H9 (cell line): ENCODE measurements at regions not wholly inside any gene's neighbourhood (a gene's known extent, or its start where the extent isn't known, plus 50 kb on each side); places are given as distances from the start of the nearest gene placed in this dataset.

Experiments used
- DNase-seq: peaks from one replicate; pipeline ENCODE4 v3.0.0-alpha.2; 2017
- H2AFZ ChIP-seq: one replicate; pipeline ENCODE4 v1.6.1; 2013; ENCODE audit warnings: mild to moderate bottlenecking, low read length, control low read depth, moderate library complexity
- H2AK5ac ChIP-seq: 2 replicates; pipeline ENCODE4 v1.6.1; 2013; ENCODE audit warnings: low read length, control low read depth, mixed read lengths; ENCODE audit not compliant: insufficient read length
- H2BK120ac ChIP-seq: one replicate; pipeline ENCODE4 v1.6.1; 2013; ENCODE audit warnings: low read depth, mild to moderate bottlenecking, low read length, control low read depth, inconsistent platforms; ENCODE audit not compliant: poor library complexity, severe bottlenecking
- H2BK12ac ChIP-seq: 2 replicates; pipeline ENCODE4 v1.6.1; 2013; ENCODE audit warnings: low read length, control low read depth, mixed read lengths, low read depth; ENCODE audit not compliant: insufficient read length
- H2BK15ac ChIP-seq: 2 replicates; pipeline ENCODE4 v1.6.1; 2013; ENCODE audit warnings: low read depth, low read length, control low read depth
- H2BK20ac ChIP-seq: one replicate; pipeline ENCODE4 v1.6.1; 2013; ENCODE audit warnings: low read depth, mild to moderate bottlenecking, low read length, control low read depth, inconsistent platforms; ENCODE audit not compliant: poor library complexity, severe bottlenecking
- H2BK5ac ChIP-seq: 2 replicates; pipeline ENCODE4 v1.6.1; 2013; ENCODE audit warnings: low read length, control low read depth, mixed read lengths; ENCODE audit not compliant: insufficient read length
- H3K14ac ChIP-seq: 2 replicates; pipeline ENCODE4 v1.6.1; 2013; ENCODE audit warnings: low read length, control low read depth; ENCODE audit not compliant: insufficient read depth
- H3K18ac ChIP-seq: 2 replicates; pipeline ENCODE4 v1.6.1; 2013; ENCODE audit warnings: low read depth, mild to moderate bottlenecking, mixed read lengths, low read length, control low read depth; ENCODE audit not compliant: insufficient read length
- H3K23ac ChIP-seq: 2 replicates; pipeline ENCODE4 v1.6.1; 2013; ENCODE audit warnings: low read length, control low read depth, mixed read lengths, low read depth; ENCODE audit not compliant: insufficient read length
- H3K23me2 ChIP-seq: 2 replicates; pipeline ENCODE4 v1.6.1; 2013; ENCODE audit warnings: low read depth, mild to moderate bottlenecking, mixed read lengths, low read length, control low read depth; ENCODE audit not compliant: insufficient read length, poor library complexity, severe bottlenecking
- H3K27ac ChIP-seq: 2 replicates; pipeline ENCODE4 v1.5.1; 2013; ENCODE audit warnings: low read length, control low read depth, mixed read lengths, low read depth; ENCODE audit not compliant: insufficient read length
- H3K27me3 ChIP-seq: 2 replicates; pipeline ENCODE4 v1.6.1; 2013; ENCODE audit warnings: low read length, control low read depth, inconsistent platforms; ENCODE audit not compliant: insufficient read depth
- H3K4ac ChIP-seq: 2 replicates; pipeline ENCODE4 v1.6.1; 2013; ENCODE audit warnings: low read depth, mild to moderate bottlenecking, control low read depth, inconsistent platforms, low read length, moderate library complexity
- H3K4me1 ChIP-seq: 2 replicates; pipeline ENCODE4 v1.6.1; 2013; ENCODE audit warnings: low read length, control low read depth, inconsistent platforms; ENCODE audit not compliant: insufficient read depth
- H3K4me2 ChIP-seq: 2 replicates; pipeline ENCODE4 v1.6.1; 2013; ENCODE audit warnings: low read length, control low read depth, mixed read lengths; ENCODE audit not compliant: insufficient read length, insufficient read depth
- H3K56ac ChIP-seq: 2 replicates; pipeline ENCODE4 v1.6.1; 2013; ENCODE audit warnings: low read depth, mild to moderate bottlenecking, mixed read lengths, low read length, control low read depth; ENCODE audit not compliant: insufficient read length
- H3K79me1 ChIP-seq: 2 replicates; pipeline ENCODE4 v1.6.1; 2013; ENCODE audit warnings: low read depth, mild to moderate bottlenecking, moderate library complexity, low read length, control low read depth, inconsistent platforms; ENCODE audit not compliant: insufficient read depth, poor library complexity, severe bottlenecking
- H3K79me2 ChIP-seq: 2 replicates; pipeline ENCODE4 v1.6.1; 2013; ENCODE audit warnings: low read length, control low read depth, inconsistent platforms; ENCODE audit not compliant: insufficient read depth
- H3K9ac ChIP-seq: 2 replicates; pipeline ENCODE4 v1.6.1; 2013; ENCODE audit warnings: low read length, control low read depth, mixed read lengths; ENCODE audit not compliant: insufficient read length; ENCODE audit errors: extremely low read depth
- H3K9me3 ChIP-seq: one replicate; pipeline ENCODE4 v1.6.1; 2013; ENCODE audit warnings: low read depth, low read length, inconsistent platforms; ENCODE audit not compliant: control insufficient read depth
- H3T11ph ChIP-seq: one replicate; pipeline ENCODE4 v1.6.1; 2013; ENCODE audit warnings: mild to moderate bottlenecking, low read length, control low read depth, inconsistent platforms
- H4K20me1 ChIP-seq: one replicate; pipeline ENCODE4 v1.6.1; 2013; ENCODE audit not compliant: control insufficient read depth, insufficient read length, insufficient read depth
- H4K5ac ChIP-seq: 2 replicates; pipeline ENCODE4 v1.6.1; 2013; ENCODE audit warnings: low read depth, mild to moderate bottlenecking, mixed read lengths, low read length, control low read depth; ENCODE audit not compliant: insufficient read length
- H4K8ac ChIP-seq: replicated peaks from 2 replicates; pipeline ENCODE4 v1.6.1; 2013; ENCODE audit warnings: low read length, control low read depth, mixed read lengths, low read depth; ENCODE audit not compliant: insufficient read length
- H4K91ac ChIP-seq: 2 replicates; pipeline ENCODE4 v1.6.1; 2013; ENCODE audit warnings: low read depth, mild to moderate bottlenecking, moderate library complexity, mixed read lengths, low read length, control low read depth; ENCODE audit not compliant: insufficient read length
- H3K27ac Mint-ChIP-seq, 3 experiments: 2 replicates in 2 of 3; 3 replicates in 1 of 3; pipeline ENCODE4 v1.8.0; 2020 to 2021; ENCODE audit warnings: mixed read lengths in 3 of 3, mild to moderate bottlenecking in 1 of 3, moderate library complexity in 1 of 3
- H3K27me3 Mint-ChIP-seq: 2 replicates; pipeline ENCODE4 v1.8.0; 2021; ENCODE audit warnings: low read depth, mild to moderate bottlenecking, moderate library complexity, mixed read lengths
- H3K36me3 Mint-ChIP-seq, 3 experiments: 2 replicates in 2 of 3; 3 replicates in 1 of 3; pipeline ENCODE4 v1.8.0; 2020 to 2021; ENCODE audit warnings: low read depth in 3 of 3, mixed read lengths in 3 of 3; ENCODE audit not compliant: insufficient read depth in 1 of 3
- H3K4me1 Mint-ChIP-seq, 2 experiments: 2 replicates each; pipeline ENCODE4 v1.8.0; 2020; ENCODE audit warnings: mixed read lengths in 2 of 2
- H3K4me3 Mint-ChIP-seq, 2 experiments: 2 replicates in 1 of 2; 3 replicates in 1 of 2; pipeline ENCODE4 v1.8.0; 2020 to 2021; ENCODE audit warnings: mild to moderate bottlenecking in 2 of 2, mixed read lengths in 2 of 2, moderate library complexity in 1 of 2
- H3K9me3 Mint-ChIP-seq, 2 experiments: 2 replicates in 1 of 2; 3 replicates in 1 of 2; pipeline ENCODE4 v1.8.0; 2020; ENCODE audit warnings: mild to moderate bottlenecking in 2 of 2, mixed read lengths in 2 of 2, moderate library complexity in 1 of 2
- CTCF ChIP-seq: fragments of 200-600 bp; sonication (generic); conservative IDR thresholded peaks from 3 replicates; pipeline ENCODE4 v1.8.0; 2021; ENCODE audit warnings: antibody characterized with exemption, mild to moderate bottlenecking

GRCh38 chr2:188142088-188142487, 149.6 kb upstream of the GULP1 start:
- Histone ChIP-seq H4K8ac (no peak overlapping the region), H3T11ph (no peak overlapping the region), H3K18ac (no peak overlapping the region), H4K91ac (no peak overlapping the region), H3K14ac (no peak overlapping the region), H2BK12ac (no peak overlapping the region), H3K56ac (no peak overlapping the region), H3K4me1 (no peaks in the 10 kb centered on the region; the same call in 1 of the 2 replicates), H3K9me3 (no peaks in the 10 kb centered on the region), H3K4me2 (no peak overlapping the region), H3K79me2 (no peaks in the 10 kb centered on the region), H3K79me1 (no peaks in the 10 kb centered on the region), H2BK15ac (no peak overlapping the region), H3K23ac (no peak overlapping the region), H4K5ac (no peak overlapping the region), H3K27ac (no peak overlapping the region), H3K23me2 (no peaks in the 10 kb centered on the region), H2BK20ac (no peak overlapping the region), H3K4ac (no peak overlapping the region), H3K9ac (no peak overlapping the region), H3K27me3 (no peaks in the 10 kb centered on the region), H4K20me1 (no peaks in the 10 kb centered on the region), H2AK5ac (no peak overlapping the region), H2BK120ac (no peak overlapping the region), H2AFZ (no peak overlapping the region), H2BK5ac (no peak overlapping the region)
- peaks cover 0 to 3% of the 10 kb centered on the region in 2 experiments; a peak in 2 of 5 replicates for H3K9me3 Mint-ChIP-seq
- no peak overlapping the region for H3K27ac Mint-ChIP-seq
- no peak overlapping the region for H3K4me3 Mint-ChIP-seq
- no peaks in the 10 kb centered on the region for H3K27me3 Mint-ChIP-seq
- DNase-seq = no peak
- peaks cover 0 to 9% of the 10 kb centered on the region in 2 experiments; a peak in 2 of 4 replicates for H3K4me1 Mint-ChIP-seq
- no peak for TF ChIP-seq CTCF
- H3K36me3 Mint-ChIP-seq = no peaks in the 10 kb centered on the region
